Calu3 (cell line): ENCODE measurements at regions not wholly inside any gene's neighbourhood (a gene's known extent, or its start where the extent isn't known, plus 50 kb on each side); places are given as distances from the start of the nearest gene placed in this dataset.

ENCODE experiments used
- BruUV-seq: library from RNA; stranded (reverse); fragments of 400-500 nt; replicated peaks from 2 replicates; lab custom pipeline; 2021; lab: Mats Ljungman, UMichigan
- CTCF ChIA-PET: fragments of 300-600 bp; sonication (Branson Sonifier 250); formaldehyde crosslinking; loops from one replicate; lab custom pipeline; 2022; ENCODE audit warnings: antibody characterized with exemption; lab: Charles Lee
- DNase-seq: peaks from one replicate; pipeline ENCODE4 v3.0.0; 2022
- H3K27ac Mint-ChIP-seq: one replicate; pipeline ENCODE4 v1.8.0; 2022; ENCODE audit warnings: mixed read lengths; ENCODE audit not compliant: unreplicated experiment
- H3K27me3 Mint-ChIP-seq: one replicate; pipeline ENCODE4 v1.8.0; 2022; ENCODE audit warnings: mixed read lengths; ENCODE audit not compliant: unreplicated experiment
- H3K36me3 Mint-ChIP-seq: one replicate; pipeline ENCODE4 v1.8.0; 2022; ENCODE audit warnings: mild to moderate bottlenecking, moderate library complexity, mixed read lengths; ENCODE audit not compliant: insufficient read depth, unreplicated experiment
- H3K4me1 Mint-ChIP-seq: one replicate; pipeline ENCODE4 v1.8.0; 2022; ENCODE audit warnings: mild to moderate bottlenecking, low read depth, mixed read lengths; ENCODE audit not compliant: unreplicated experiment
- H3K4me3 Mint-ChIP-seq: one replicate; pipeline ENCODE4 v1.8.0; 2022; ENCODE audit warnings: mild to moderate bottlenecking, low read depth, moderate library complexity, mixed read lengths; ENCODE audit not compliant: unreplicated experiment
- H3K9me3 Mint-ChIP-seq: one replicate; pipeline ENCODE4 v1.8.0; 2022; ENCODE audit warnings: low read depth, mixed read lengths; ENCODE audit not compliant: unreplicated experiment
- intact Hi-C: fragments of 100-400 bp; cut with micrococcal nuclease; formaldehyde crosslinking; loops from one replicate; pipeline ENCODE4 v1.10.0; 2022; ENCODE audit not compliant: unreplicated experiment
- TF ChIP-seq, protein P1 (sequence below): fragments of 200-600 bp; IDR thresholded peaks from one replicate; pipeline ENCODE4 v1.8.0; 2022; ENCODE audit warnings: antibody characterized with exemption; ENCODE audit not compliant: unreplicated experiment

GRCh38 chr1:30192969-30193630 is 530.3 kb downstream of the MATN1 start:
- CTCF ChIA-PET, result no interaction called here
- Mint-ChIP-seq H3K4me3 (no peak overlapping the region), H3K4me1 (no peaks in the 10 kb centered on the region), H3K27ac (no peak overlapping the region), H3K9me3 (no peaks in the 10 kb centered on the region), H3K36me3 (no peaks in the 10 kb centered on the region), H3K27me3 (peaks cover 61% of the 10 kb centered on the region)
- TF ChIP-seq, protein P1, sequence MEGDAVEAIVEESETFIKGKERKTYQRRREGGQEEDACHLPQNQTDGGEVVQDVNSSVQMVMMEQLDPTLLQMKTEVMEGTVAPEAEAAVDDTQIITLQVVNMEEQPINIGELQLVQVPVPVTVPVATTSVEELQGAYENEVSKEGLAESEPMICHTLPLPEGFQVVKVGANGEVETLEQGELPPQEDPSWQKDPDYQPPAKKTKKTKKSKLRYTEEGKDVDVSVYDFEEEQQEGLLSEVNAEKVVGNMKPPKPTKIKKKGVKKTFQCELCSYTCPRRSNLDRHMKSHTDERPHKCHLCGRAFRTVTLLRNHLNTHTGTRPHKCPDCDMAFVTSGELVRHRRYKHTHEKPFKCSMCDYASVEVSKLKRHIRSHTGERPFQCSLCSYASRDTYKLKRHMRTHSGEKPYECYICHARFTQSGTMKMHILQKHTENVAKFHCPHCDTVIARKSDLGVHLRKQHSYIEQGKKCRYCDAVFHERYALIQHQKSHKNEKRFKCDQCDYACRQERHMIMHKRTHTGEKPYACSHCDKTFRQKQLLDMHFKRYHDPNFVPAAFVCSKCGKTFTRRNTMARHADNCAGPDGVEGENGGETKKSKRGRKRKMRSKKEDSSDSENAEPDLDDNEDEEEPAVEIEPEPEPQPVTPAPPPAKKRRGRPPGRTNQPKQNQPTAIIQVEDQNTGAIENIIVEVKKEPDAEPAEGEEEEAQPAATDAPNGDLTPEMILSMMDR, result no peak
- DNase-seq, result no peak
- no TSS peak for BruUV-seq
- intact Hi-C loops, result no loop called here

- no TSS peak for BruUV-seq
- H3K4me1 Mint-ChIP-seq, result no peaks in the 10 kb centered on the region
- intact Hi-C loops, result no loop called here
- peaks cover 42% of the 10 kb centered on the region for H3K27me3 Mint-ChIP-seq
- TF ChIP-seq, protein P1, result no peak
- H3K9me3 Mint-ChIP-seq, result no peaks in the 10 kb centered on the region
- H3K4me3 Mint-ChIP-seq, result no peak overlapping the region
- H3K27ac Mint-ChIP-seq, result no peak overlapping the region
- no peak for DNase-seq
- CTCF ChIA-PET, result interaction anchor here (0.6 to 1.3 kb wide), 4 partner anchors 8 to 1426 kb away, joined by 3 to 7 read pairs (median 4); no protein-coding TSS in a partner anchor
- no peaks in the 10 kb centered on the region for H3K36me3 Mint-ChIP-seq
Measured at GRCh38 chr1:30191154-30191702, 532.2 kb downstream of the MATN1 start.

- Mint-ChIP-seq H3K27me3 (peaks cover 36% of the 10 kb centered on the region), H3K27ac (no peak overlapping the region), H3K9me3 (no peaks in the 10 kb centered on the region), H3K4me1 (no peaks in the 10 kb centered on the region), H3K4me3 (no peak overlapping the region), H3K36me3 (no peaks in the 10 kb centered on the region)
- DNase-seq, result no peak
- BruUV-seq, result no TSS peak
- intact Hi-C loops, result no loop called here
- TF ChIP-seq, protein P1, result no peak
- CTCF ChIA-PET, result interaction anchor here (0.7 to 1.3 kb wide), 3 partner anchors 21 to 1426 kb away, joined by 3 to 7 read pairs (median 4); no protein-coding TSS in a partner anchor
Measured at GRCh38 chr1:30190511-30191153, 532.8 kb downstream of the MATN1 start.

DNA sequence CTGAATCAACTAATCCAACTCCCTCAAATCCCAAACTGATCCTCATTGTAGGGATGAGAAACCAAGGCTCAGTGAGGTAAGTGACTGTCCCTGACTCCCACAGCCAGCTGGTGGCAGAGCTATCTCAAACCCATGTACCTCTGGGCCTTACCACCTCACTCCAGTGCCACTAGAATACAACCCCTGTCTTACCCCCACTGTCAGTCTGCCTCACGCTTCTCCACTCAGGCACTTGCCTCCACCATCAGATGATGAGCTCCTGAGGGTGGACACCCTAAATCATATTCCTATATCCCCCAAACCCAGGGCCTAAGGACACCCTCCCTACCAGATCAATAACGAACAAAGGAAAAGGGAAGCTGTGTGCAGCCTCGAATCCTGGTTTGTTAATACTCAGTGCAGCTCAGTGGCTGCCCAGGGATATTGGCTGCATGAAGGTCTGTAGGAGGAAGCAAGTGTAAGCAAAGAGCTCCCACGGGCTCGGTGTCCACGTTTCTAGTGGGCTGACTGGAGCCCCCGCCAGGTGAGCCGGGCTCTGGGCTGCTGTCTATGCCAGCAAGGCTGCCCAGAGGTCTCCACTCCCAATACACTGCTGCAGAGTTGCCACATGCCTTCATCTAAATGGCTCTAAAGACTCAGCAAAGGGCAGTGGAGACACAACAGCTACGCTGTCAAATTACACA is 533.4 kb downstream of the MATN1 start:
- CTCF ChIA-PET, result interaction anchor here (1.3 kb wide), 1 partner anchor 190 kb away, joined by 3 read pairs; no protein-coding TSS in a partner anchor

More for the DNA sequence above, 533.4 kb downstream of the MATN1 start:
- H3K4me1 Mint-ChIP-seq, result no peaks in the 10 kb centered on the region
- H3K36me3 Mint-ChIP-seq, result no peaks in the 10 kb centered on the region
- no TSS peak for BruUV-seq
- TF ChIP-seq, protein P1, result no peak
- no peak overlapping the region for H3K4me3 Mint-ChIP-seq
- peaks cover 30% of the 10 kb centered on the region for H3K27me3 Mint-ChIP-seq
- intact Hi-C loops, result no loop called here
- H3K27ac Mint-ChIP-seq, result no peak overlapping the region
- no peak for DNase-seq
- no peaks in the 10 kb centered on the region for H3K9me3 Mint-ChIP-seq
